ENCODE measurements at regions not wholly inside any gene's neighbourhood (a gene's known extent, or its start where the extent isn't known, plus 50 kb on each side); places are given as distances from the start of the nearest gene placed in this dataset.
A peak's percentile ranks its signal among the peaks of the same experiment; 100 is the strongest.
"Not testable (repeated sequence)": the region's sequence is repeated elsewhere in the genome, so short reads cannot be mapped to it uniquely, and the experiment has no call there.

DNA sequence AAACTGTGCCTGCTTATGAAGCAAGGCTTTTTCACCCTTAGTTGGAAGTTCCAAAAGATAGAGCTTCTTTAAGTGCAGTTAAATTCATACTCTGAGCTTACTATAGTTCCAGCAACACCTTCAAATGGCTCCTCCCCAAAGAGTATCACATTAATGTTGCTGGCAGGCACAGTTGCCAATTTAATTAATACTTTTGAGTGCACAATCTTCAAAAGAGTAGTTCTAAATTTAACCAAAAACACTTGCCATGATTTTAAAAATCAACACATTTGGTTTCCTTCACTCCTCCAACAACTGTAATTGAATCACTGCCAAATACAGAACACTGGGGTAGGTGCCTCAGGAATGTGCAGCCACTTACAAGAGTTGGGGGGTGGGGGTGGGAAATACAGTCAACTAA is 150.6 kb upstream of the UBE2E3 start:
- DNase-seq (ENCODE audit: low spot score): no peak

- DNase-seq (ENCODE audit: low spot score): no peak
Observed at GRCh38 chr2:180829261-180829660, 151.1 kb upstream of the UBE2E3 start.

DNA sequence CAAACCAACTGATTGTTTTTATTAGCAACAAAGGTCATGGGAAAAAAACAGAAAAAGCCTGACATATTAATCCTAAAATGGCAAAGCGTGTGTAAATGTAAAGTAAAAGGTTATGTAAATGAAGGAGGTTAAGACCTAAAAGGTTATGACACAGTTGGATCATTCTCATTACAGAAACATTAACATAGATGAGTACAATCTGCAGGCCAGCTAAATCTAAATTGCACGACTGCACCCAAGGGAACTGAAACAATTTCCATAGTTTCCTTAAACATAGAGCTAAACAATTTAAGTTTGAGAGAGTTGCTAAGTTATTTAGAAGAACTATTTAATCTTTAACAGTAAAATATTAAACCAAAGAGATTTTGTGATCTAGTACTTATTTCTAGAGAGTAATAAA is 151.6 kb upstream of the UBE2E3 start:
- DNase-seq (ENCODE audit: low spot score): no peak

DNA sequence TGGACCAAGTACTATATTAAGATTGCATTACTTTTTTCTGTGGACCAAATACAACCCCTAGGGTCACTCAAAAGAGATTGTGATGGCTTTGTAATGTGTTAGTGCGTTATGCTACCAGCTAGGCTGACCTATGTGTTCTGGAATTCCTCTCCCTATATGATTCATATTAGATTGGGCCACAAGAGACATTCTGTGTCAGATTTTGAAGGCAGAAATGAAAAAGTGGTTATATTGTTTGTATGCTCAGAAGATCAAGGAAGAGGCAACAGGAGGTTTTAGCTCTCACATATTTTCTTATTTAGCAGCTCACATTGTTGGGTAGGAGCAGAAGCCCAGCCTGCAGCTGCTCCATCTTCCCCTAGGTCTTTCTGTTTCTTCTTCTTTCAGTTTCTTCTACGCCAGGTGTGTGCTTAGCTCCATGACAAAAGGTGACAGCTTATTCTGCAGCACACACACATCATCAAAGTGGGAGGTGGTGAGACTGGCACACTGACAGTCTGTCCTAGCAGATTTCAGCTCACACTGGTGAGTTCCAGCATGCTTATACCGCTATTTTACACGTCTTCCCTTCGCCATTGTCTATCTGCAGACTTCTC is 156.8 kb upstream of the UBE2E3 start:
- peak; percentile 15 for DNase-seq (ENCODE audit: low spot score)

DNA sequence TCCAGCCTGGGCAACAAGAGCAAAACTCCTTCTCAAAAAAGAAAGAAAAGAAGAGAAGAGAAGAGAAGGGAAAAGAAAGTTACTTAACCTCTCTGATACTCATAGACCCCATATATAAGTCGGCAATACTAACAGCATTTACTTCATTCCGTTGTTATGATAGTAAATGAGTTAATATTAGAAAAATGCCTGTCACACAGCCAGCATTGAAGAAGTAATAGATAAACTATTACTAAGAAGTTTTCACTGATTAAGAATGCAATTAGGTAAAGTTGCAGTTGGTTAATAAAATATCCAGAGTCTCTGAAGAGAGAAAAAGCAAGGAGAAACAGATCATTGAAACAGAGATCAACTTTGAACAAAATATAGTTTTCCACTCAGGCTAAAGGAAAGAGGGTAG is 161.3 kb upstream of the UBE2E3 start:
- DNase-seq (ENCODE audit: low spot score): no peak

GRCh38 chr2:180818700-180819099 is 161.7 kb upstream of the UBE2E3 start:
- not testable (repeated sequence) for DNase-seq (ENCODE audit: low spot score)

- no peak for DNase-seq (ENCODE audit: low spot score)
Observed at GRCh38 chr2:180799141-180799540, 181.3 kb upstream of the UBE2E3 start.

DNA sequence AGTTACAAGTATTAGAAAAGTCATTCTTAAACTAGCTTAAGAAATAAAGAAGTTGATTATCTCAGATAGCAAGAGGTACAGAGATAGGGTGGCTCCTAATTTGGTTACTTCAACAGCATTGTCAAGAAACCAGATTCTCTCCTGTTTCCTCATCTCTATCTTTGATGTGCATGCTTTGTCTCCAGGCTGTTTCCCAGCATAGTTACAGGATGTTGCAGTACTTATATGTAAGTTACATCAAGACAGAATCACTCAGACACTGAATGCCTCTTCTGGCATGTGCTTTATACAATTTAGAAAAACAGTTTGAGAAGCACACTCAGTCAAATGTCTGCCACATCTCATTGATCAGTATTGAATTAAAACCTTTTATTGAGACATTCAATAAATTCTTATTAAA is 189.5 kb upstream of the UBE2E3 start:
- DNase-seq (ENCODE audit: low spot score): no peak

DNA sequence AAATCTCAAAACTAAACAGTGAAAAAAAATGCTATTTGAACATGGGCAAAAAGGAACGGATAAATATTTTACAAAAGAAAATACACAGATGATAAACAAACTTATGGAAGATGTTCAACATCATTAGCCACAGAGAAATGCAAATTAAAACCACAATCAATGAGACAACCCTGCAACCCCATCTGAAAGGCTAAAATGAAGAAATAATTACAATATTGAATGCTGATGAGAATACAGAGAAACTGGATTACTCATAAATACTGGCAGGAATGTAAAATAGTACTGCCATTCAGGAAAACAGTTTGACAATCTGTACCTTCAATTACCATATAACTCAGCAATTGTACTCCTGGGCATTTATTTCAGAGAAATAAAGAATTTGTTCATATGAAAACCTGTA is 193.1 kb upstream of the UBE2E3 start:
- no peak for DNase-seq (ENCODE audit: low spot score)

DNA sequence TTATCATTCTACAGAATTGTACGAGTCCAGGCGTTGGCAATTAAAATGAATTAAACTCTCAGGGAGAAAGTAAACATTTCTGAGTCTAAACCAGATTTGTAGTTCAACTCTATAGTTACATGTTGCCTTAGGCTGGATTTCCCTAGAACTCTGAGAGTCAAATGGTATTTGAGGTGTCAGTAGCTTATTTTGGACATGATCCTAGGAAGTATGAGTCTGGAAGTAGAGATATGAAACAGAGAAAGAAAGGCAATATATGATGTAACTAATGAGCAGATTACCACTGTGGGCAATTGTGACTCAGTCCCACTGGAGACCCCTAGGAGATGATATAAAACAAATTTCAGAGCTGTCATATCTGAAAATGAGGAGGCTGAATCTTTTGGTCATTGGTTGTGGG is 199.1 kb upstream of the UBE2E3 start:
- no peak for DNase-seq (ENCODE audit: low spot score)

GRCh38 chr2:180778291-180778690 is 202.1 kb upstream of the UBE2E3 start:
- no peak for DNase-seq (ENCODE audit: low spot score)

GRCh38 chr2:180776921-180777320 is 203.5 kb upstream of the UBE2E3 start:
- no peak for DNase-seq (ENCODE audit: low spot score)

DNA sequence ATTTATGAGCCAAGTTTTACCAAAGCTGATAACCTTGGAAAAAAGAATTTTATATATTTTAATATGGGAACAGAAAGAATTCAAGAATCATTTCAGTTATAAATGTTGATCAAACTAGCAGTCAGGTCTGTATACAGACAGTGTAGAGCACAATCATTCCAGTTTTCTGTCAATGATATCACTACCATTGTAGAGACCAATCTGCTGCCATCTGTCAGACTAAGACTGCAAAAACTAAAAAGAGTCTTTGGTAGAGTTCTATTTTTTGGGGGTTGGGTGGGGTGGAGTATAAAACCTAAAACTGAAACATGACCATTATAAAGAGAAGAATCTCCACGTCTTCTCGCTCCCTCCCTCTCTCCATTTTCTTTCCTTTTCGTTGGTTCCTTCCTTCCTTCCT is 204.7 kb upstream of the UBE2E3 start:
- DNase-seq (ENCODE audit: low spot score): no peak

DNA sequence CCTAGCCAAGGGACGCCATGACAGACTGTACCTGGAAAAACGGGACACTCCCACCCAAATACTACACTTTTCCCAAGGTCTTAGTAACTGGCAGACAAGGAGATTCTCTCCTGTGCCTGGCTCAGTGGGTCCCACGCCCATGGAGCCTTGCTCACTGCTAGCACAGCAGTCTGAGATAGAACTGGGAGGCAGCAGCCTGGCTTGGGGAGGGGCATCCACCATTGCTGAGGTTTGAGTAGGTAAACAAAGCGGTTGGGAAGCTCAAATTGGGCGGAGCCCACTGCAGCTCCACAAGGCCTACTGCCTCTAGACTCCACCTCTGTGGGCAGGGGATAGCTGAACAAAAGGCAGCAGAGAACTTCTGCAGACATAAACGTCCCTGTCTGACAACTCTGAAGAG is 215.1 kb upstream of the UBE2E3 start:
- not testable (repeated sequence) for DNase-seq (ENCODE audit: low spot score)

DNA sequence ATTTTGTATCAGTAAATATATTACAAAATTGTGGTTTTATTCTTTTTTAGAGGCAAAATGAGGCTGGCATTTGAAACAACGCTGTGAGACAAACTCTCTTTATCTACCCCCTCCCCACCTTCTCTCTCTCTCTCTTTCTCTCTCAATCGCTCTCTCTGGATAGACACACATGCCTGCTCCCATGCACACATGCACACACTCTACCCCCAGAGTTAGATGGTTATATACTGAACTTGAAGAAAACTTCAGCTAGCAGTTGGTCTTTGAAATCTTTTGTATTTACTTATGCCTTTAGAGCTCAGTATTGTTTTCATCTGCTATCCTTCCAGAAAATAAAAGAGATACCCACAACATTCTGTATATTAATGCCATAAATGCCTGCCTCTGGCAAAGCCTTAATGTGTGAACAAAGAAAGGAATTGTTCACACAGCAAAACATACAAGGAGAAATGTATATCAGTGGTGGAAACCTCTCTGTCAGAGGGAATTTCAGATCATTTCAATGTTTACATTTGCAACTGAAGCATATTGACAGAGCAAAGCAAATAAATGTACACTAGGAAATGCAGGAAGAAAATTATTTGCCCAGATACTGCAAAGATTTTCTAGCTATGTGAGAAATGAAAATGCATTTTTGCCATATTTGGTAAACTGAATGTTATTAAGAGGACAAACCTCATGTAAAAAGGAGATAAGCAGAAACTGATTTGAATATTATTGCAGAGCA is 217.0 kb upstream of the UBE2E3 start:
- no peak for DNase-seq (ENCODE audit: low spot score)

DNA sequence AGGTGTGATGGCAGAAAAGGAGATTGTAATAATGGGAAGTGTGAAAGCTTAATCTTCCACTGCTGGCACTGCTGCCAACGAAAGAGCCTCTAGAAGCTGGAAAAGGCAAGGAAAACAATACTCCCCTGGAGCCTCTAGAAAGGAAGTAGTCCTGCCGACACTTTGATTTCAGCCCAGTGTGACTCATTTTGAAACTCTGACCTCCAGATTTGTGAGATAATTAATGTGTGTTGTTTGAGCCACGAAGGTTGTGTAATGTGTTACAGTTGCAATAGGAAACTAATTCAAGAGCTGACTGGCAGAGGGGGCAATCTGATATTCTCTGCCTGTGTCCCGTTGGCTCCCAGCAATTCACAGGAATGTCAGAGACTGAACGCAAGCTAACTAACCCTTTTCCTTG is 219.2 kb upstream of the UBE2E3 start:
- peak; percentile 19 for DNase-seq (ENCODE audit: low spot score)

- no peak for DNase-seq (ENCODE audit: low spot score)
Observed at GRCh38 chr2:180759631-180760030, 220.8 kb upstream of the UBE2E3 start.

DNA sequence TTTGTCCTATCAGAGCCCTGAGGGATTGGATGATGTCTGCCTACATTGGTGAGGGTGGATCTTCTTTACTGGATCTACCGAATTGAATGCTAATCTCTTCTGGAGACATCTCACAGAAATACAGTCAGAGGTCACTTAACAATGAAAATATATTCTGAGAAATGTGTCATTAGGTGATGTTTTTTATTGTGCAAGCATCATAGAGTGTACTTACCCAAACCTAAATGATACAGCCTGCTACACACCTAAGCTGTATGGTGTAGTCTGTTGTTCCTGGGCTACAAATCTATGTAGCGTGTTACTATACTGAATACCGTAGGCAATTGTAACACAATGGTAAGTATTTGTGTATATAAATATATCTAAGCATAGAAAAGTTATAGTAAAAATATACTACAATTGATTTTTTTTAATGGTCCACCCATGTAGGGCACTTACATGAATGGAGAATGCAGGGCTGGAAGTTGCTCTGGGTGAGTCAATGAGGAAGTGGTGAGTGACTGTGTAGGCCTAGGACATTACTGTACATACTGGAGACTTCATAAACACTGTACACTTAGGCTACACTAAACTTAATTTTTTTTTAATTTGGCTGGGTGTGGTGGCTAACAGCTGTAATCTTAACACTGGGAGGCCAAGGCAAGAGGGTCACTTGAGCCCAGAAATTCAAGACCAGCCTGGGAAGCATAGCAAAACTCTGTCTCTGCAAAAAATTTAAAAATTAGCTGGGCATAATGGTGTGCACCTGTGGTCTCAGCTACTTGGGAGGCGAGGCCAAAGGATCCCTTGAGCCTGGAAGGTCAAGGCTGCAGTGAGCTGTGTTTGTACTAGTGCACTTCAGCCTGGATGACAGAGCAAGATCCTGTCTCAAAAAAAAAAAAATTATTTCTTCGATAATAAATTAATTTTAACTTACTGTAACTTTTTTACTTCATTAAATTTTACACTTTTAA is 226.3 kb upstream of the UBE2E3 start:
- peak; percentile 22 for DNase-seq (ENCODE audit: low spot score)

- no peak for DNase-seq (ENCODE audit: low spot score)
Observed at GRCh38 chr2:180751306-180751920, 229.0 kb upstream of the UBE2E3 start.

GRCh38 chr2:180747728-180748127 is 232.7 kb upstream of the UBE2E3 start:
- DNase-seq (ENCODE audit: low spot score): no peak

DNA sequence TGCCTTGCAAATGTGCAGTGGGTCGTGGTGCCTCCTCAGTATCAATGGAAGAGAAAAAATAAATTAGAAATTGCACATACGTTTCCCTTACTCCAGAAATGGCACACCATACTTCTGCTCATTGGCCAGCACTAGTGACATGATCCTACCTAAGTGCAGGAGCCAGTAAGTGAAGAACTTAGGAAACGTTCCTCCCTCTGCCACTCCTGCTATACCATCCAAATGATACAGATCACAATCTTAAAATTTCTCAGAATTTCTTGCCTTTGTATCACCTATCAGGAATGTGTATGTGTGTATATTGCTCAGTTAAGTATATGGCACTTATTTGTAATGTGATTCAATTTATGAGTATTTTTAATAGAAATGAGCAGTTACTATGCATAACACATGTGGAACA is 237.0 kb upstream of the UBE2E3 start:
- DNase-seq (ENCODE audit: low spot score): no peak

DNA sequence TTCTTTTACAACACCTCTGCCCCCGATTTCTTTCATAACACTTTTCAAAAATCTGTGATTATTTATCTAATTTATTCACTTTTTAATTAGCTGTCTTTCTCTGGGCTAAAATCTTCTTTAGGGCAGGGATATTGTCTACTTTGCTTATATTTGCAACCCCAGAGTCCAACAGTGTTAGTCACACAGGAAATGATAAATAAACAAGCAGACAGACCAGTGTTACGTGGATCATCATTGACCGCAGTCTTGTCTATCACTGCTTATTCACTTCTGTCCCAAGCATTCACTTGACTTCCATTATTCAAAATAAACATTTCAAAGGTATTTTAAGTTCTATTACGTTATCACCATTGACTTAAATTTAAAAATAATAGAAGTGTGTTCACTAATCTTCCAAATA is 237.6 kb upstream of the UBE2E3 start:
- no peak for DNase-seq (ENCODE audit: low spot score)

GRCh38 chr2:180739070-180739469 is 241.3 kb upstream of the UBE2E3 start:
- DNase-seq (ENCODE audit: low spot score): no peak

All from RKO (cell line).